Activated CD4-positive, CD25-positive, alpha-beta regulatory T cell (primary cell): ENCODE measurements at regions not wholly inside any gene's neighbourhood (a gene's known extent, or its start where the extent isn't known, plus 50 kb on each side); places are given as distances from the start of the nearest gene placed in this dataset.
"Not testable (repeated sequence)": the region's sequence is repeated elsewhere in the genome, so short reads cannot be mapped to it uniquely, and the experiment has no call there.

Experiments used
- DNase-seq, 4 experiments: peaks; one replicate each; lab custom pipeline; 2025; lab: John Stamatoyannopoulos, UW

GRCh38 chr13:44055681-44056080 is 176.0 kb downstream of the LACC1 start:
- not testable (repeated sequence) for DNase-seq

GRCh38 chr13:44058067-44058466 is 178.4 kb downstream of the LACC1 start:
- DNase-seq: no peak

- no peak for DNase-seq
These were observed 179.0 kb downstream of the LACC1 start for GRCh38 chr13:44058624-44059215.

GRCh38 chr13:44061876-44062275 is 182.2 kb downstream of the LACC1 start:
- DNase-seq: no peak

GRCh38 chr13:44063467-44063866 is 183.8 kb downstream of the LACC1 start:
- DNase-seq: no peak

GRCh38 chr13:44063881-44064280 is 184.2 kb downstream of the LACC1 start:
- DNase-seq: no peak

- no peak for DNase-seq
These were observed 184.7 kb downstream of the LACC1 start for GRCh38 chr13:44064357-44064756.

- no peak for DNase-seq
These were observed 188.5 kb downstream of the LACC1 start for GRCh38 chr13:44068169-44068568.

- DNase-seq: no peak
These were observed 189.0 kb downstream of the LACC1 start for GRCh38 chr13:44068737-44069136.

- no peak for DNase-seq
These were observed 192.8 kb downstream of the LACC1 start for GRCh38 chr13:44072536-44072935.

GRCh38 chr13:44074611-44075010 is 194.9 kb downstream of the LACC1 start:
- DNase-seq: no peak

GRCh38 chr13:44075113-44075512 is 195.4 kb downstream of the LACC1 start:
- DNase-seq: no peak

GRCh38 chr13:44078806-44079376 is 199.2 kb downstream of the LACC1 start:
- DNase-seq: no peak

GRCh38 chr13:44079413-44080205 is 199.9 kb downstream of the LACC1 start:
- no peak for DNase-seq

GRCh38 chr13:44084146-44084545 is 204.4 kb downstream of the LACC1 start:
- DNase-seq: no peak

GRCh38 chr13:44086389-44086788 is 206.7 kb downstream of the LACC1 start:
- no peak for DNase-seq

- DNase-seq: no peak
These were observed 208.7 kb downstream of the LACC1 start for GRCh38 chr13:44088411-44088810.

- DNase-seq: no peak
These were observed 209.3 kb downstream of the LACC1 start for GRCh38 chr13:44088991-44089413.

GRCh38 chr13:44089452-44089851 is 209.7 kb downstream of the LACC1 start:
- DNase-seq: no peak

GRCh38 chr13:44092078-44092970 is 212.6 kb downstream of the LACC1 start:
- DNase-seq: no peak

GRCh38 chr13:44093607-44094564 is 214.2 kb downstream of the LACC1 start:
- DNase-seq: no peak
